Karpas-422 (cell line): ENCODE measurements at regions not wholly inside any gene's neighbourhood (a gene's known extent, or its start where the extent isn't known, plus 50 kb on each side); places are given as distances from the start of the nearest gene placed in this dataset.
A peak's percentile ranks its signal among the peaks of the same experiment; 100 is the strongest.

Experiments used
- DNase-seq: peaks from one replicate; pipeline ENCODE4 v3.0.0-alpha.2; 2015
- H2AFZ ChIP-seq: fragments of 200-600 bp; sonication (generic); 2 replicates; pipeline ENCODE4 v1.6.1; 2014; ENCODE audit warnings: antibody characterized with exemption, low read length, mixed read lengths
- H3K27ac ChIP-seq: fragments of 200-600 bp; sonication (generic); 2 replicates; pipeline ENCODE4 v1.5.1; 2014; ENCODE audit warnings: mild to moderate bottlenecking, low read length, moderate library complexity
- H3K27me3 ChIP-seq: fragments of 200-600 bp; sonication (generic); 2 replicates; pipeline ENCODE4 v1.6.1; 2014; ENCODE audit warnings: low read length, mixed read lengths
- H3K36me3 ChIP-seq: fragments of 200-600 bp; sonication (generic); 2 replicates; pipeline ENCODE4 v1.6.1; 2014; ENCODE audit warnings: low read length, mixed read lengths; ENCODE audit not compliant: insufficient read depth
- H3K4me1 ChIP-seq: fragments of 200-600 bp; sonication (generic); 2 replicates; pipeline ENCODE4 v1.6.1; 2014; ENCODE audit warnings: mild to moderate bottlenecking, low read length, mixed read lengths
- H3K4me2 ChIP-seq: fragments of 200-600 bp; sonication (generic); 2 replicates; pipeline ENCODE4 v1.6.1; 2014; ENCODE audit warnings: low read length, low read depth, mild to moderate bottlenecking; ENCODE audit not compliant: poor library complexity, severe bottlenecking
- H3K4me3 ChIP-seq: fragments of 200-600 bp; sonication (generic); 2 replicates; pipeline ENCODE4 v1.5.1; 2014; ENCODE audit warnings: mild to moderate bottlenecking, antibody characterized with exemption, low read length, mixed read lengths
- H3K79me2 ChIP-seq: fragments of 200-600 bp; sonication (generic); 2 replicates; pipeline ENCODE4 v1.6.1; 2014; ENCODE audit warnings: mild to moderate bottlenecking, low read length, mixed read lengths
- H3K9ac ChIP-seq: fragments of 200-600 bp; sonication (generic); 2 replicates; pipeline ENCODE4 v1.6.0; 2014; ENCODE audit warnings: low read length
- H3K9me2 ChIP-seq: fragments of 200-600 bp; sonication (generic), shearing (Covaris generic); replicated peaks from 2 replicates; pipeline ENCODE4 v1.6.0; 2014; ENCODE audit warnings: mild to moderate bottlenecking, low read length, moderate library complexity; ENCODE audit not compliant: insufficient read depth
- H3K9me3 ChIP-seq: fragments of 300-700, 200-600 bp; sonication (generic); 2 replicates; pipeline ENCODE4 v1.6.1; 2014; ENCODE audit warnings: low read length, mixed read lengths
- H4K20me1 ChIP-seq: fragments of 200-600 bp; sonication (generic); 2 replicates; pipeline ENCODE4 v1.6.1; 2014; ENCODE audit warnings: mild to moderate bottlenecking, antibody characterized with exemption, low read length, low read depth; ENCODE audit not compliant: insufficient read depth

GRCh38 chr13:75993823-75994222 is 357.7 kb downstream of the LMO7 start:
- Histone ChIP-seq H2AFZ (no peak overlapping the region), H3K79me2 (no peaks in the 10 kb centered on the region), H3K4me3 (no peak overlapping the region), H4K20me1 (no peaks in the 10 kb centered on the region), H3K27ac (no peak overlapping the region), H3K4me2 (no peak overlapping the region), H3K9me3 (no peaks in the 10 kb centered on the region), H3K4me1 (no peaks in the 10 kb centered on the region), H3K36me3 (no peaks in the 10 kb centered on the region), H3K9ac (no peak overlapping the region), H3K27me3 (no peaks in the 10 kb centered on the region), H3K9me2 (no peaks in the 10 kb centered on the region)
- DNase-seq = no peak

- Histone ChIP-seq H4K20me1 (no peaks in the 10 kb centered on the region), H3K9me3 (no peaks in the 10 kb centered on the region), H3K27ac (no peak overlapping the region), H3K36me3 (no peaks in the 10 kb centered on the region), H3K79me2 (no peaks in the 10 kb centered on the region), H3K9me2 (no peaks in the 10 kb centered on the region), H3K27me3 (no peaks in the 10 kb centered on the region), H3K9ac (no peak overlapping the region), H3K4me3 (no peak overlapping the region), H2AFZ (no peak overlapping the region), H3K4me2 (no peak overlapping the region), H3K4me1 (no peaks in the 10 kb centered on the region)
- no peak for DNase-seq
Observed at GRCh38 chr13:75993241-75993640, 357.1 kb downstream of the LMO7 start.

- Histone ChIP-seq H2AFZ (no peak overlapping the region), H3K36me3 (no peaks in the 10 kb centered on the region), H3K9me3 (no peaks in the 10 kb centered on the region), H3K27me3 (no peaks in the 10 kb centered on the region), H3K79me2 (no peaks in the 10 kb centered on the region), H3K4me1 (no peaks in the 10 kb centered on the region), H3K27ac (no peak overlapping the region), H4K20me1 (no peaks in the 10 kb centered on the region), H3K4me2 (no peak overlapping the region), H3K4me3 (no peak overlapping the region), H3K9ac (no peak overlapping the region), H3K9me2 (no peaks in the 10 kb centered on the region)
- peak; percentile 45 for DNase-seq
Observed at GRCh38 chr13:75986818-75987217, 350.7 kb downstream of the LMO7 start.

GRCh38 chr13:75985132-75985531 is 349.0 kb downstream of the LMO7 start:
- no peak overlapping the region for H2AFZ ChIP-seq

GRCh38 chr13:75978818-75979217 is 342.7 kb downstream of the LMO7 start:
- H3K4me2 ChIP-seq = no peak overlapping the region
- H3K79me2 ChIP-seq = no peaks in the 10 kb centered on the region
- no peak overlapping the region for H3K4me3 ChIP-seq
- no peak overlapping the region for H2AFZ ChIP-seq
- no peaks in the 10 kb centered on the region for H3K36me3 ChIP-seq
- no peaks in the 10 kb centered on the region for H3K9me3 ChIP-seq
- H3K27ac ChIP-seq = no peak overlapping the region
- DNase-seq = no peak
- no peaks in the 10 kb centered on the region for H4K20me1 ChIP-seq
- H3K27me3 ChIP-seq = peaks cover 2% of the 10 kb centered on the region; the same call in 1 of the 2 replicates
- H3K9me2 ChIP-seq = no peaks in the 10 kb centered on the region
- no peak overlapping the region for H3K9ac ChIP-seq
- no peaks in the 10 kb centered on the region for H3K4me1 ChIP-seq

More at GRCh38 chr13:75985132-75985531, 349.0 kb downstream of the LMO7 start:
- H3K9me2 ChIP-seq = no peaks in the 10 kb centered on the region
- no peak overlapping the region for H3K9ac ChIP-seq
- no peaks in the 10 kb centered on the region for H3K4me1 ChIP-seq
- H3K79me2 ChIP-seq = no peaks in the 10 kb centered on the region
- no peaks in the 10 kb centered on the region for H3K36me3 ChIP-seq
- no peaks in the 10 kb centered on the region for H4K20me1 ChIP-seq
- no peaks in the 10 kb centered on the region for H3K27me3 ChIP-seq
- H3K4me2 ChIP-seq = no peak overlapping the region
- no peak for DNase-seq
- H3K4me3 ChIP-seq = no peak overlapping the region
- H3K27ac ChIP-seq = no peak overlapping the region
- H3K9me3 ChIP-seq = no peaks in the 10 kb centered on the region

GRCh38 chr13:75968103-75968838 is 332.1 kb downstream of the LMO7 start:
- Histone ChIP-seq H3K9ac (no peak overlapping the region), H3K27ac (no peak overlapping the region), H3K4me2 (no peak overlapping the region), H3K4me3 (no peak overlapping the region), H3K9me3 (no peaks in the 10 kb centered on the region), H3K9me2 (no peaks in the 10 kb centered on the region), H3K4me1 (no peaks in the 10 kb centered on the region), H3K79me2 (no peaks in the 10 kb centered on the region), H2AFZ (no peak overlapping the region), H3K27me3 (no peaks in the 10 kb centered on the region), H3K36me3 (no peaks in the 10 kb centered on the region), H4K20me1 (no peaks in the 10 kb centered on the region)
- DNase-seq = no peak

- H2AFZ ChIP-seq = no peak overlapping the region
- H3K4me2 ChIP-seq = no peak overlapping the region
- H3K4me3 ChIP-seq = no peak overlapping the region
- H3K36me3 ChIP-seq = no peaks in the 10 kb centered on the region
- no peaks in the 10 kb centered on the region for H4K20me1 ChIP-seq
- no peak for DNase-seq
- H3K9me3 ChIP-seq = no peaks in the 10 kb centered on the region
- no peaks in the 10 kb centered on the region for H3K27me3 ChIP-seq
- no peaks in the 10 kb centered on the region for H3K4me1 ChIP-seq
- H3K9ac ChIP-seq = no peak overlapping the region
- no peaks in the 10 kb centered on the region for H3K9me2 ChIP-seq
- no peaks in the 10 kb centered on the region for H3K79me2 ChIP-seq
- H3K27ac ChIP-seq = no peak overlapping the region
Observed at GRCh38 chr13:75963302-75963701, 327.2 kb downstream of the LMO7 start.

- no peaks in the 10 kb centered on the region for H3K27me3 ChIP-seq
- H4K20me1 ChIP-seq = no peaks in the 10 kb centered on the region
- no peak overlapping the region for H3K9ac ChIP-seq
- no peak overlapping the region for H3K4me2 ChIP-seq
- H2AFZ ChIP-seq = no peak overlapping the region
- H3K9me2 ChIP-seq = no peaks in the 10 kb centered on the region
- H3K36me3 ChIP-seq = no peaks in the 10 kb centered on the region
- H3K4me3 ChIP-seq = no peak overlapping the region
- H3K27ac ChIP-seq = no peak overlapping the region
- no peaks in the 10 kb centered on the region for H3K9me3 ChIP-seq
- H3K79me2 ChIP-seq = no peaks in the 10 kb centered on the region
- DNase-seq = no peak
- H3K4me1 ChIP-seq = no peaks in the 10 kb centered on the region
Observed at GRCh38 chr13:75961911-75962310, 325.8 kb downstream of the LMO7 start.
